Upper lobe of left lung (tissue), 6 donors: ENCODE measurements at regions not wholly inside any gene's neighbourhood (a gene's known extent, or its start where the extent isn't known, plus 50 kb on each side); places are given as distances from the start of the nearest gene placed in this dataset.

Experiments used
- ATAC-seq, 2 donors: fragments of 200-7000 bp; cut with Tn5 transposase; one replicate each; pipeline ENCODE4 v1.9.1; 2022; ENCODE audit warnings: mild to moderate bottlenecking in 2 of 2, moderate library complexity in 2 of 2; ENCODE audit not compliant: low FRiP score in 2 of 2
- DNase-seq, 2 donors: peaks; one replicate each; pipeline ENCODE4 v3.0.0-alpha.2; 2019 to 2020
- H3K27ac ChIP-seq, 4 donors: fragments of 200-600 bp; sonication (generic); one replicate each; pipeline ENCODE4 v1.5.1; 2016 to 2019
- H3K27me3 ChIP-seq, 4 donors: fragments of 200-600 bp; sonication (generic); one replicate each; pipeline ENCODE4 v1.5.1; 2017 to 2019
- H3K36me3 ChIP-seq, 4 donors: fragments of 200-600 bp; sonication (generic); one replicate each; pipeline ENCODE4 v1.5.1; 2016 to 2019
- H3K4me1 ChIP-seq, 4 donors: fragments of 200-600 bp; sonication (generic); one replicate each; pipeline ENCODE4 v1.5.1; 2018 to 2019
- H3K4me3 ChIP-seq, 4 donors: fragments of 200-600 bp; sonication (generic); one replicate each; pipeline ENCODE4 v1.5.1; 2017 to 2019; ENCODE audit warnings: mild to moderate bottlenecking in 2 of 4, moderate library complexity in 1 of 4
- H3K9me3 ChIP-seq, 4 donors: fragments of 200-600 bp; sonication (generic); one replicate each; pipeline ENCODE4 v1.5.1; 2018 to 2019
- EP300 ChIP-seq, 4 donors: sonication (generic); formaldehyde crosslinking; IDR thresholded peaks; one replicate each; pipeline ENCODE4 v1.5.1; 2017; ENCODE audit warnings: antibody characterized with exemption in 4 of 4, control low read depth in 2 of 4
- POLR2A ChIP-seq, 4 donors: fragments of 450-650 bp; IDR thresholded peaks; one replicate each; pipeline ENCODE4 v1.5.1; 2016 to 2017; ENCODE audit warnings: antibody characterized with exemption in 4 of 4, mild to moderate bottlenecking in 2 of 4
- POLR2AphosphoS5 ChIP-seq, 2 donors: sonication (generic); formaldehyde crosslinking; IDR thresholded peaks; one replicate each; pipeline ENCODE4 v1.5.1; 2017; ENCODE audit warnings: antibody characterized with exemption in 2 of 2
- WGBS, 2 donors: methylation state at CpG; one replicate each; pipeline ENCODE4 v1.1.5; 2017 to 2018; 5-methylcytosine and 5-hydroxymethylcytosine counted together
- TF ChIP-seq, protein P1 (sequence below), 6 experiments: fragments of 450-650 bp in 4 of 6; fragments of 200-600 bp in 2 of 6; sonication (generic) in 2 of 6; IDR thresholded peaks; one replicate each; pipeline ENCODE4 v1.5.1; 2016 to 2019; ENCODE audit warnings: antibody characterized with exemption in 6 of 6
- donor health status: DM: no; HTN: no; CAD: no; lungs with moderate emphysema.
- donor health status: DM: no; HTN: yes; CAD: no; lungs with severe emphysema.

DNA sequence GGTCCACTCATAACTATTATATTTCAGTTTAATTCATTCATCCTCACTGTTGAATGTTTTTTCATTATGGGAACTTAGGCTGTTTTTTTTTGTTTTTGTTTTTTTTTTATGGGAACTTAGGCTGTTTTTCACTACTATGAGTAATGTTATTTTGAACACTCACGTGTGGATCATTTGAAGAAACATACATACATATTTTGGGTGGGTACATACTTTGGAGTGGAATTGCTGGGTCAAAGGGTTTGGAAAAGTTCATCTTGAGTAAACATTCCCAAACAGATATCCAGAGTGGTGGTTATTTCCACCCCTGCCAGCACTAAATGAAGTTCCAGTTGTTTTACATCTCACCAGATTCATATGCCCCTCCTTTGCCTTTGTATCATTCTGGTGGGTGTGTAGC is 584.4 kb downstream of the PSAT1 start:
- Histone ChIP-seq H3K4me3 (no peak overlapping the region), H3K4me1 (no peaks in the 10 kb centered on the region), H3K27ac (no peak overlapping the region), H3K9me3 (no peaks in the 10 kb centered on the region), H3K36me3 (no peaks in the 10 kb centered on the region), H3K27me3 (no peaks in the 10 kb centered on the region)
- ATAC-seq: no peak
- TF ChIP-seq POLR2AphosphoS5 (IDR thresholded peaks at IDR 0.05) (no peak), POLR2A (IDR thresholded peaks at IDR 0.05) (no peak), EP300 (IDR thresholded peaks at IDR 0.05) (no peak)
- TF ChIP-seq, protein P1, sequence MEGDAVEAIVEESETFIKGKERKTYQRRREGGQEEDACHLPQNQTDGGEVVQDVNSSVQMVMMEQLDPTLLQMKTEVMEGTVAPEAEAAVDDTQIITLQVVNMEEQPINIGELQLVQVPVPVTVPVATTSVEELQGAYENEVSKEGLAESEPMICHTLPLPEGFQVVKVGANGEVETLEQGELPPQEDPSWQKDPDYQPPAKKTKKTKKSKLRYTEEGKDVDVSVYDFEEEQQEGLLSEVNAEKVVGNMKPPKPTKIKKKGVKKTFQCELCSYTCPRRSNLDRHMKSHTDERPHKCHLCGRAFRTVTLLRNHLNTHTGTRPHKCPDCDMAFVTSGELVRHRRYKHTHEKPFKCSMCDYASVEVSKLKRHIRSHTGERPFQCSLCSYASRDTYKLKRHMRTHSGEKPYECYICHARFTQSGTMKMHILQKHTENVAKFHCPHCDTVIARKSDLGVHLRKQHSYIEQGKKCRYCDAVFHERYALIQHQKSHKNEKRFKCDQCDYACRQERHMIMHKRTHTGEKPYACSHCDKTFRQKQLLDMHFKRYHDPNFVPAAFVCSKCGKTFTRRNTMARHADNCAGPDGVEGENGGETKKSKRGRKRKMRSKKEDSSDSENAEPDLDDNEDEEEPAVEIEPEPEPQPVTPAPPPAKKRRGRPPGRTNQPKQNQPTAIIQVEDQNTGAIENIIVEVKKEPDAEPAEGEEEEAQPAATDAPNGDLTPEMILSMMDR (IDR thresholded peaks at IDR 0.05): no peak
- DNase-seq: no peak
- 21 to 47% methylated on average over 1 of the region's 1 CpG for WGBS, 2 donors

DNA sequence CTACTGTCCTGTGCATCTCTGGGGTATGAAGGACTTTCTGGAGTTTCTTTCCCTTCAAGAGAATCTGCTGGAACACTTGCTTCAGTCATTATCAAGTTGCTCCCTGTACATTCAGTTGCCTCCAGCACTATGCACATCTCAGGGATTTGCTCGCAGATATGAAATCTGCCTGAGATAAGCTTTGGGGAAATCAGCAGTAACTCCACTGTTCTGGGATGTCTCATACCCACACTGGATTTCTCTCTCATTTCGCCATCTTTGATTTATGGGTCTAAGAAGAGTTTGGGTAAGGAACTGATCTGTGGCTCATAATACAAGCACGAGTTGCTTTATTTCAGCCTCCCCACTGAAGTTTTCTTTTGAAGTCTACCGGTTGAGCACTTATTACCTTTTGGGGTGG is 585.6 kb downstream of the PSAT1 start:
- Histone ChIP-seq H3K27me3 (no peaks in the 10 kb centered on the region), H3K4me3 (no peak overlapping the region), H3K27ac (no peak overlapping the region), H3K9me3 (no peaks in the 10 kb centered on the region), H3K4me1 (no peaks in the 10 kb centered on the region), H3K36me3 (no peaks in the 10 kb centered on the region)
- WGBS, 2 donors: 85 to 89% methylated on average over 4 of the region's 4 CpGs
- TF ChIP-seq EP300 (IDR thresholded peaks at IDR 0.05) (no peak), POLR2AphosphoS5 (IDR thresholded peaks at IDR 0.05) (no peak), POLR2A (IDR thresholded peaks at IDR 0.05) (no peak)
- TF ChIP-seq, protein P1 (IDR thresholded peaks at IDR 0.05): no peak
- no peak for DNase-seq
- no peak for ATAC-seq

- no peak overlapping the region for H3K4me3 ChIP-seq
- WGBS, 2 donors: 87 to 91% methylated on average over 4 of the region's 4 CpGs
These were observed 587.8 kb downstream of the PSAT1 start for GRCh38 chr9:78884611-78885150.

GRCh38 chr9:78892182-78892581 is 595.3 kb downstream of the PSAT1 start:
- no peaks in the 10 kb centered on the region for H3K36me3 ChIP-seq
- ATAC-seq: no peak
- no peak for DNase-seq
- TF ChIP-seq EP300 (IDR thresholded peaks at IDR 0.05) (no peak), POLR2AphosphoS5 (IDR thresholded peaks at IDR 0.05) (no peak), POLR2A (IDR thresholded peaks at IDR 0.05) (no peak)
- TF ChIP-seq, protein P1 (IDR thresholded peaks at IDR 0.05): no peak
- no peak overlapping the region for H3K27ac ChIP-seq
- no peaks in the 10 kb centered on the region for H3K27me3 ChIP-seq
- H3K4me3 ChIP-seq: no peak overlapping the region
- WGBS, 2 donors: 37 to 58% methylated on average over 1 of the region's 1 CpG
- H3K4me1 ChIP-seq: no peaks in the 10 kb centered on the region
- H3K9me3 ChIP-seq: peaks cover 0 to 6% (median 0%) of the 10 kb centered on the region in 4 donors

More at GRCh38 chr9:78884611-78885150, 587.8 kb downstream of the PSAT1 start:
- ATAC-seq (no peak), DNase-seq (no peak)
- no peaks in the 10 kb centered on the region for H3K4me1 ChIP-seq
- no peak overlapping the region for H3K27ac ChIP-seq
- no peaks in the 10 kb centered on the region for H3K36me3 ChIP-seq
- TF ChIP-seq POLR2A (IDR thresholded peaks at IDR 0.05): no peak
- no peak for TF ChIP-seq POLR2AphosphoS5 (IDR thresholded peaks at IDR 0.05)
- TF ChIP-seq, protein P1 (IDR thresholded peaks at IDR 0.05): no peak
- no peak for TF ChIP-seq EP300 (IDR thresholded peaks at IDR 0.05)
- no peaks in the 10 kb centered on the region for H3K9me3 ChIP-seq
- no peaks in the 10 kb centered on the region for H3K27me3 ChIP-seq

DNA sequence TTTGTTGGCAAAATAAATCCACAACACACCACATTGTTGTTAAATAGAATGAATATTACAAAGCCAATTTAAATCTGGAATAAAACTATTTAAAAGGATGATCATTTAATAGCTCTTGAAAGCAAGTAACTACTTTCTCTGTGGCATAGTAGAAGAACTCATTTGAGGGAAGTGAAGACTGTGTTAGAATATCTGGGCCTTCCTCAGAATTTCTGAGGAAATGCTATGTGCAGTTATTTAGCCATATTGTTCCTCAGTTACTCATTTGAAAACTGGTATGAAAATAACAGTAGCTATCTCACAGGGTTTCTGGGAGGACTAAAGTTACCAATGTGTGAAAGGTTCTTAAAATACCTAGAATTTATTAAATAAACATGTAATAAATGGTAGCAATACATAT is 595.8 kb downstream of the PSAT1 start:
- ATAC-seq (no peak), DNase-seq (no peak)
- peaks cover 0 to 6% (median 0%) of the 10 kb centered on the region in 4 donors for H3K9me3 ChIP-seq
- H3K36me3 ChIP-seq: no peaks in the 10 kb centered on the region
- H3K27ac ChIP-seq: no peak overlapping the region
- no peak overlapping the region for H3K4me3 ChIP-seq
- H3K4me1 ChIP-seq: no peaks in the 10 kb centered on the region
- TF ChIP-seq, protein P1 (IDR thresholded peaks at IDR 0.05): no peak
- TF ChIP-seq POLR2AphosphoS5 (IDR thresholded peaks at IDR 0.05): no peak
- no peak for TF ChIP-seq EP300 (IDR thresholded peaks at IDR 0.05)
- TF ChIP-seq POLR2A (IDR thresholded peaks at IDR 0.05): no peak
- H3K27me3 ChIP-seq: no peaks in the 10 kb centered on the region
